ENCODE measurements at regions not wholly inside any gene's neighbourhood (a gene's known extent, or its start where the extent isn't known, plus 50 kb on each side); places are given as distances from the start of the nearest gene placed in this dataset.

GRCh38 chr1:229981736-229982135, 85.3 kb upstream of the GALNT2 start:
- TF ChIP-seq ZNF26 (tag by site-specific recombination; IDR thresholded peaks at IDR 0.05) (no peak), CTCF (tag by site-specific recombination; IDR thresholded peaks at IDR 0.05) (no peak), ZNF76 (tag by site-specific recombination; IDR thresholded peaks at IDR 0.05; ENCODE audit: borderline replicate concordance, low read depth) (no peak)

Data from HEK293 (cell line).